ENCODE measurements at regions not wholly inside any gene's neighbourhood (a gene's known extent, or its start where the extent isn't known, plus 50 kb on each side); places are given as distances from the start of the nearest gene placed in this dataset.
"Not testable (repeated sequence)": the region's sequence is repeated elsewhere in the genome, so short reads cannot be mapped to it uniquely, and the experiment has no call there.

GRCh38 chr14:106511006-106511799, 984.8 kb downstream of the TMEM121 start:
- no peak for DNase-seq

GRCh38 chr14:106511800-106512198, 985.4 kb downstream of the TMEM121 start:
- DNase-seq = no peak

- no peak for DNase-seq
Observed at GRCh38 chr14:106513302-106513701, 986.9 kb downstream of the TMEM121 start.

GRCh38 chr14:106518054-106518943, 991.9 kb downstream of the TMEM121 start:
- DNase-seq = peak; percentile 88 to 90

- DNase-seq = not testable (repeated sequence)
Observed at GRCh38 chr14:106522118-106522517, 995.7 kb downstream of the TMEM121 start.

GRCh38 chr14:106522990-106523389, 996.6 kb downstream of the TMEM121 start:
- DNase-seq = no peak

- no peak for DNase-seq
Observed at GRCh38 chr14:106528717-106529116, 1002.3 kb downstream of the TMEM121 start.

- DNase-seq = no peak
Observed at GRCh38 chr14:106530031-106530422, 1003.6 kb downstream of the TMEM121 start.

- peak in 1 of 2 donors; percentile 15 for DNase-seq
Observed at GRCh38 chr14:106530423-106531107, 1004.2 kb downstream of the TMEM121 start.

GRCh38 chr14:106537597-106537996, 1011.2 kb downstream of the TMEM121 start:
- peak in 1 of 2 donors; percentile 29 for DNase-seq

- no peak for DNase-seq
Observed at GRCh38 chr14:106538201-106538600, 1011.8 kb downstream of the TMEM121 start.

GRCh38 chr14:106547735-106548434, 1021.5 kb downstream of the TMEM121 start:
- DNase-seq = no peak

- DNase-seq = no peak
Observed at GRCh38 chr14:106549064-106549463, 1022.7 kb downstream of the TMEM121 start.

- no peak for DNase-seq
Observed at GRCh38 chr14:106551265-106551664, 1024.9 kb downstream of the TMEM121 start.

- DNase-seq = not testable (repeated sequence)
Observed at GRCh38 chr14:106556211-106556610, 1029.8 kb downstream of the TMEM121 start.

- peak; percentile 41 to 75 for DNase-seq
Observed at GRCh38 chr14:106556665-106557289, 1030.4 kb downstream of the TMEM121 start.

GRCh38 chr14:106562451-106562850, 1036.1 kb downstream of the TMEM121 start:
- DNase-seq = no peak

GRCh38 chr14:106564058-106564643, 1037.8 kb downstream of the TMEM121 start:
- peak; percentile 48 to 70 for DNase-seq

- no peak for DNase-seq
Observed at GRCh38 chr14:106578481-106578880, 1052.1 kb downstream of the TMEM121 start.

- DNase-seq = no peak
Observed at GRCh38 chr14:106579084-106579483, 1052.7 kb downstream of the TMEM121 start.

GRCh38 chr14:106585692-106586091, 1059.3 kb downstream of the TMEM121 start:
- no peak for DNase-seq

All from inflammatory macrophage (primary cell).